NCI-H345 treated with DMSO at 0.1 percent for 48 hours (cell line): ENCODE measurements at regions not wholly inside any gene's neighbourhood (a gene's known extent, or its start where the extent isn't known, plus 50 kb on each side); places are given as distances from the start of the nearest gene placed in this dataset.
"Not testable (repeated sequence)": the region's sequence is repeated elsewhere in the genome, so short reads cannot be mapped to it uniquely, and the experiment has no call there.

Source experiments
- DNase-seq: peaks from one replicate; lab custom pipeline; 2025; ENCODE audit not compliant: unreplicated experiment; lab: John Stamatoyannopoulos, UW

DNA sequence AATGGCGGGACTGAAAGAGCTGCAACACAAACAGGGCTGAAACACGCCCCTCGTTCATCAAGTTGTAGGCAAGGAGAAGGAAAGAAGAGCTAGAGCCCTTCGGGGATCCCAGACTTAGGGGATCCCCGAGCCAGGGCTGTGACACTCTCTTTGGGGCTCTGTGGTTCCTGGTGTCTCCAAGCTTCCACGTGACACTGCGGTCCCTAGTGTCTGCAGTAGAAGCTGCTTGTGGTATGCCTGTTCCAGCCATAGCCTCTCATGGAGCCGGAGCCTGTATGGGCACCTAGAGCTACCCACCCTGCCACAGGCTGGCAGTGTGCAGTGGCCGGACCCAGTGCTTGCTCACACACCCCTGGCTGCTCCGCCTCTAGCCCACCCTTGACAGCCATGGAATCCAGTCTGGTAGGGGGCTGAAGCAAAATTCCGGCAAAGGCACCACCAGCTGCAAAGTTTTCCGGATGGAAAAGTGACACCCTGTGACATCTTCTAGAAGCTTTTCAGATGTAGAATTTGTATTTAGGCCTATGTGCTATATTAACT is 1439.6 kb upstream of the ACO1 start:
- DNase-seq = no peak

DNA sequence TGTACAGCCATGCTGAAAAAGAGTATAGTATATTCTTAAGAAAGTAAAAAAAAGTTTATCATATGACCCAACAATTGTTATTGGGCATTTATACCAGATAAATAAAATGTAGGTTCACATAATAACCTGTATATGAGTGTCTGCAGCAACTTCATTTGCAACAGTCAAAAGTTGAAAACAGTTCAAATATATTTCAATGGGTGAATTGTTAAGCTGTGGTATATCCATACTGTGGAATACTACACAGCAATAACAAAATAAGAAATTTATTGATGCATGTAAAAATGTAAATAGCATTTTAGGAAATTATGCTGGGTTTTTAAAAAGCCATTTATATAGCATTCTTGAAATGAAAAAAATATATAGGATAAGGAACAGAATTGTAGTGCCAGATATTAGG is 1420.1 kb upstream of the ACO1 start:
- DNase-seq = no peak

DNA sequence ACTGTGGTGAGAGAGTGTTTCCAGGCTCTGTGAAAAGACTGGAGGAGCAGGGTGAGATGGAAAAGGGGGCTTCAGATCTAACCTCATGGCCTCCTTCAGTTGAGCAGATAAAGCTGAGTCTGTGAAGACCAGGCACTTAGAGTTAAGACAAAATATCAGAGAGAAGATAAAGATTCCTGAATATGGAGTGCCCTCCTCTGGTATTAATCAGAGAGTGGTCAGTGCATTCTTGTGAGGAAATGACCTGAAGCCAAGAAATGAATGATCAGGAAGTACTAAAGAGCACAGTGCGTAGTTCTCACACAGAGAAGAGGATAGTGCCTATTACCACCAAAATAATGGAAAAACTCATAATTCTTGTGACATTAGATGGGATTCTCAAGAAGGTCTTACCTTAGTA is 1417.0 kb upstream of the ACO1 start:
- DNase-seq = no peak

DNA sequence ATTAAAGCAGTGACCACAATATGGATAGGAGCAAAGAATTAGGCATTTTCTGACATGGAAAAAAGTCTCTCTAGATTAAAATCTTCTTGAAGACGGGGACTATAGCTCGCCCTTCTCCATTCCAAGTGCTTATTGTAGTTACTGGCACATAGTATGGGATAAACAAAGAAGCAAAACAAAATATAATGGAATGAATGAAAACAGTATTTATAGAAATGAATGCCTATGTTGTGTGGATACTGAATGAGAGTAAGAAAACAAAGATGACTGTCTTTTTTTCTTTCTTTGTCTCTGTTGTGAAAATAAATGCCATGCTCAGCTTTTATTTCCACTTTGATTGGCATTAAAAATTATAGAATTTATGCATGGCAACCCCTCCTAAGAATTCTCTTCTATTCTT is 1414.3 kb upstream of the ACO1 start:
- no peak for DNase-seq

DNA sequence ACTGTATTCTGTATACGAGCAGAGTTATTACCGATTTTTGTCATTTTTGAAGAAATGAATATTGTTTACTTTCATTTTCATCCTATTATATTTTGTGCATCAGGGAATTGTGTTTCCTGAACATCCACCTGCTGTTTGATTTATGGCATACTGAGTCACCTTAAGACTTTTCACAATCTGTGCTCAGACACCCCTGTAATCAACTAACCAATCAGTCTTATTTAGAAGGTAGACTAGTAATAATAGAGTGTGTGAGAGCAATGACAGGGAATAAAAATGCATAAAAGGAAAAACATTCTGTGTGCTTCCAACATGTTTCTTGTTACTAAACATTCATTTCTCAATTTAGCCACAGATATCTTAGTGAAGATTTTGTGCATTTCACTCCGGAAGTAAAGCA is 1413.6 kb upstream of the ACO1 start:
- no peak for DNase-seq

DNA sequence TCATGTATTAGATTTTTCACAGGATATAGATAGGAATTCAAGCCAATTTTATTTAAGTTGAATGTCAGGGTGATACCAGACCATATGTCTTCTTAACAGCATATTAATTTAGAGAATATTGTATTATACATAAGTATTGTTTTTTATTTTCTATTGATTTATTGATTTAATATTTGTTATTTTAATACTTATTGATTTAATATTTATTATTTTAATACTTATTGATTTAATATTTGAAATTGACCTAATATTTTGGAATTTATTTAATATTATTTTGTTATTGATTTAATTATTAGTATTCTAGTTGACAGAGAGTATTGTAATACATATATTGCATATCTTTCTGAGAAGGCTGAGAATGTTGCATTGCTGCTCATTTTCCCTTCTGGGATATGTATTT is 1411.8 kb upstream of the ACO1 start:
- no peak for DNase-seq

DNA sequence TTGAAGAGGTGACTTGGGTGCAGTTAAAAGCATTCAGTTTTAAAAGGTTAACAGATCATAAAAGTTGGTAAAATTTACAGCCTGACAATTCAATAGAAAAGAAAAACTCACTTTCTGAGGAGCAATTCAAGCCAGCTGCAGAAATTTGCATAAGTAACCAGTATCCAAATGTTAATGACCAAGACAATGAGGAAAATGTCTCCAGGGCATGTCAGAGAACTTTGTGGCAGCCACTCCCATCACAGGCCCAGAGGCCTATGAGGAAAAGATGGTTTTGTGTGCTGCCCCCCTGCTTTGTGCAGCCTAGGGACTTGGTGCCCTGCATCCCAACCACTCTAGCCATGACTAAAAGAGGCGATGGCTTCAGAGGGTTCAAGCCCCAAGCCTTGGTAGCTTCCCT is 1406.5 kb upstream of the ACO1 start:
- DNase-seq = no peak

DNA sequence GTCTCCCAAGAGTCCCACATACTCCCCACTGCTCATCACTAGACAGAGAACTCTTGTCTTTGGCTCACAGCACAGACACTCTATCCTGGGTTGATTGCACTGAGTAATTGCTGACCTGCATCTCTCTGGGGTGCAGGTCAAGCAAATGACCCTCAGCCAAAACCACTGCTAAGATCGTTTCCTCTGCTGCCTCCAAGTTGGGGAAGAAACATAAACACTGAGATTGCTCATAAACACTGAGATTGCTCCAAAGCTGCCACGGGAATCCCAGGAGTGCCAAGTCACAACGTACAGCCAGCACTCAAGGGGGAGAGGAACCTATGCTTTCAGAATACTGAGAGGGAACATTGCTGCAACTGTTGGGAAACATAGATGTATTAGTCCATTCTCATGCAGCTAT is 1402.1 kb upstream of the ACO1 start:
- no peak for DNase-seq

DNA sequence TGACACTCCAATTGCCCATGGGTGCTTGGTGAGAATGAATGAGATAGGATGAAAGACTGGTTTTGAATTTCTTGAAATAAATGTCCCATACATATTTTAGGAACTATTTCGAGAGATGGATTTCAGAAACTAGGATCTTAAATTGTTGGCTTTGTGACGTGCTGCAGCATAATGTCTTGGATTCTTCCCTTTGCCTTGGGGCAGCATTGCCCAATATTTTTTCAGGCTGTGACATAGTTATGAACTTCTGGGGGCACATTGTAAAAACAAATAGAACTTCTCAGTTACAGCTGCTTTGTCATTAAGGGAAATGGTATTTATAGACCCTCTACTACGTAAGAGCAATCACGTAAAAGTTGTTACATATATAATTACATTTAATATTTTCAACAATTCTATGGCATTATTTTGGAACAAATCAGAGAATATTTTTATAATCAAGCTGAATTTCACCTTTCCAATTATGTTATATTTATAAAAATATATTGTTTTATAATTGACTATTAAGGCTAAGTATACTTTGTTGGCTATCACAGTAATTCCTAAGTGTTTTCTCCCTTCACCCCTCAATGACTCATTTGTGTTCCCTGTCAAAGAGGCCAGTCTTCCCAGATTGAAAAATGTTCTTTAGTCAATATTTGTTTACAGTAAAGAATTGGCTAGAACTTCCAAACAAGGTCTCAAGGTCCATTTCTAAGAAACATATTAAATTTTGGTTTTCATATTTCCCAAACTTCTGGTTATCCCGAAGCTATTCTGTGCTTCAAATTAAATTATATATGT is 1388.3 kb upstream of the ACO1 start:
- DNase-seq = no peak

DNA sequence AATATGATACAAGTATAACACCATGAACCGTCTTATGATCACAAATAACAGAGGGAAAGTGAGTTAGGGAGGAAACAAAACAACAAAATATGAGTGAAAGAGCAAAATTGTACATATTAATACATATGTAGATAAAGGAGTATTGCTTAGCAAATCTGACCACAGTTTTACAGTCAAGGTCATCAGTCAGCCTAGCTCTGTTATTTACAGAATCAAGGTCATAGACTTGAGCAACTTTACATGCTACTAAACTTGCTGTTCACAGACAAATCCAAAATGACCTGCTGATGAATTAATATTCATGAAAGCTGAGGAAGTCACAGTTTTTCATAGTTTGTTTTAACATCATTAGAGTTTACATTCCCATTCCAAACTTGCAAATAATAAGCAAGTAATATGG is 1387.7 kb upstream of the ACO1 start:
- no peak for DNase-seq

DNA sequence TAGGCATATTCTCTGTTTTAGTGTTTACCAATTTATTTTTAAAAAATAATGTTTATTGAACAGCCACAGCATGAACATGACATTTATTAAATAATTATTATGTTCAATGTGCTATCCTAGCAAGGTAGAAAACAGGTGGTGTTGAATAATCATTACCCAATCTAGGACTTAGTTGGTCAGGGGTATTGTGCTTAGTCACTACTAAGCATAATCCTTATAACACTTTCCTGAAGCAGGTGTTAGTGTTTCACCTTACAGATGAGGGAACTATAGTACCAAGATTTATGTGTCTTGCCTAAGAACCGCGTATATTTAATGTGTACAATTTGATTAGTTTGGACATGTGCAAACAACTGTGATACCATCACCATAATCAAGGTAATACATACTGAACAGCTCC is 1387.2 kb upstream of the ACO1 start:
- DNase-seq = no peak

DNA sequence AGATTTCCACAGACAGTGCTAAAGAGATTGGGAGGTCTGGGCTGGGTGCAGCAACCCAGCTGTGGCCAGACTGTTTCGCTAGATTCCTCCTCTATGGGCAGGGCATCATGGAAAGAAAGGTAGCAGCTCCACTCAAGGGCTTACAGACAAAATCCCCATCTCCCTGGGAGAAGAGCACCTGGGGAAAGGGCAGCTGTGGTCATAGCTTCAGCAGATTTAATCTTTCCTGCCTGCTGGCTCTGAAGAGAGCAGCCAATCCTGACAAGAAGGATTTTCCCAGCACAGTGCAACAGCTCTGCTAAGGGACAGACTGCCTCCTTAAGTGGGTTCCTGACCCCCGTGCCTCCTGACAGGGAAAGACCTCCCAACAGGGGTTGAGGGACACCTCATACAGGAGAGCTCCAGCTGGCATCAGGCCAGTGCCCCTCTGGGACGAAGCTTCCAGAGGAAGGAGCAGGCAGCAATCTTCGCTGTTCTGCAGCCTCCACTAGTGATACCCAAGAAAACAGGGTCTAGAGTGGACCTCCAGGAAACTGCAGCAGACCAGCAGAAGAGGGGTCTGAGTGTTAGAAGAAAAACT is 1379.3 kb upstream of the ACO1 start:
- DNase-seq = no peak

DNA sequence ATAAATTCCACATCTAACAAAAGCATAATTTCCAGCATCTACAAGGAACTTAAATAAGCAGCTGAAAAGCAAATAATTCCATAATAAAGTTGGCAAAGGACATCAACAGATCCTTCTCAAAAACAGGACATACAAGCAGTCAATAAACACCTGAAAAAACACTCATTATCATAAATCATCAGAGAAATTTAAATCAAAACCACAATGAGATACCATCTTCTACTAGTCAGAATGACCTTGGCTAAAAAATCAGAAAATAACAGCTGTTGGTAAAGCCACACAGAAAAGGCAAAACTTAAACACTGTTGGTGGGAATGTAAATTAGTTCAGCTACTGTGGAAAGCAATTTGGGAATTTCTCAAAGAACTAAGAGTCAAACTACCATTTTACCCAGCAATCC is 1371.1 kb upstream of the ACO1 start:
- no peak for DNase-seq

DNA sequence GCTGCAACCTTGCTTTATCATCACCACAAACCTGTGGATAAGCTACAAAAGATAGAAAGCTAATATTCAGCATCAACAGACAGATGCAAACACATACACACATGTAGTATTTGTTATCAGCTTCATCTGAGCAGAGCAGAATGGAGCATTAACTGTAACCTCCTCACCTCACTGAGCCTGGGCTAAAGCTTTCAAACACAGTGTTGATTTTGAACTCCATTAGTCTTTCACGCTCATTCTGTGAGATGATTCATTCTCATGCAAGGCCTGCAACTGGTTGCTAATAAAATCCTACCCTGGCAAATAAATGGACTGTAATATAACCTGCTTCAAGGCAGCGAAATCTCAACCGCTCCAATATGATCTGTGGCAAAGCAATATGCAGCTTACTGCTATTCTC is 1360.6 kb upstream of the ACO1 start:
- DNase-seq = no peak

DNA sequence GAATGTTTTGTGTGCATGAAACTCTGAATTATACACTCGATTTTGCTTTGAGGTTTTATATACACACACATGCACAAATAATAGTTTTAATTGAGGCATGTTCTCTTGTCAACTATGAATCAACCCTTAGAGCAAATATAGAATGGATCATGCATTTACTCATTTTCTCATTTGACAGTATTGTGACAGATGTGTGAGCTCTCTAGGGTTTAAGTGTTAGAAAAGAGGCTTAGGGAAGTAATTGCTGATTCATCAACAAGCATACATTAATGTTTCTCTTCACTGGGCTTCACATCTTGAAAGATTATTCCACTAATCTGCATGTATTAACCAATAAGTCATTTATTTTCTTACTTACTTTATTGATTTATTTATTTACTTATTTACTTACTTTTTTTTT is 1356.8 kb upstream of the ACO1 start:
- DNase-seq = no peak

DNA sequence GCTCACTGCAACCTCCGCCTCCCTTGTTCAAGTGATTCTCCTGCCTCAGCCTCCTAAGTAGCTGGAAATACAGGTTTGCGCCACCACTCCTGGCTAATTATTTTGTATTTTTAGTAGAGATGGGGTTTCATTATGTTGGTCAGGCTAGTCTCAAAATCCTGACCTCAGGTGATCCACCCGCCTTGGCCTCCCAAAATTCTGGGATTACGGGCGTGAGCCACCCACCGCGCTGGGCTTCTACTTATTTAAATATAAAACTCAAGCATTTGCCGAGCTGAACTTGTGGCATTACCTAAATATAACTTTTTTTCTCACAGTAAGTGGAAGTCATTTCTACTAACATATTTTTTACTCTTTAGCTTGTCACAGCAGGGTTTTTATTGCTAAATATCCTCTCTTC is 1356.3 kb upstream of the ACO1 start:
- no peak for DNase-seq

DNA sequence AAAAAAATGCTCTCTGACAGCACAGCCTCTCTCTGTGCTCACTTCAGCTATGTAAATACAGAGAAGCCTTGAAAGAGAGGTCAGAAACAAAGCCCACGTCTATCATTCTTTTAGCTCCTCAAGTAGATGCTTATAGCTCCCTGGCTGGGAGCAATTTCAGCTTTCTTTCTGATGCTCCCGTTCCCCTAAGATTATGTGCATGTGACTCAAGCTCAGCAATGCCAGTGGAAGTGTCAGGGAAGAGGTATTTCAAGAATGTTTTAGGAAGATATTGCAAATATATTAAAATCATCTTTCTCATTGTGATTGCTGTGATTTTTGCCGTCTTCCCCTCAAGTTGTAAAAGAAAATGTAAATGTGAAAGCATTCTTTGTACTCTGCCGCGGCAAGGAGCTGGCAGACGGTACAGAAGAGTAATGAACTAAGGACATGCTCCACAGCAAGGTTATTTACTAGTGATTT is 1353.7 kb upstream of the ACO1 start:
- no peak for DNase-seq

DNA sequence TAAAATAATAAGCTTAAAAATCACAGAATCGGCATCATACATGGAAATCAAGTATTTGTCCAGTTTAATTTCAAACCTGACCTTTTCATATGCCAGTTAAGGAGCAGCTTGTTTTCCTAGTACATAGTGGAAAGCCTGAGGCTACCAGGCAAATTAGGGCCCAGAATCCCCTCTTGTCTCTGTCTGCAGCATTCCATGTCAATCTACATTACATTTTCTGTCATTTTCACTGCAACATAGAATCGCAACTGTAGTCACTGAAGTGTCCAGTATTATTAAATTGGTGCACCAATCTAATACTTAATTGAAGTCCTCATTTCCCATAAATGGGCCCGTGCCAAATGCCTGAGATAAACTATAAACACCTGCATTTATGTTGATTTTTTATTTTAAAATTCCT is 1352.2 kb upstream of the ACO1 start:
- no peak for DNase-seq

DNA sequence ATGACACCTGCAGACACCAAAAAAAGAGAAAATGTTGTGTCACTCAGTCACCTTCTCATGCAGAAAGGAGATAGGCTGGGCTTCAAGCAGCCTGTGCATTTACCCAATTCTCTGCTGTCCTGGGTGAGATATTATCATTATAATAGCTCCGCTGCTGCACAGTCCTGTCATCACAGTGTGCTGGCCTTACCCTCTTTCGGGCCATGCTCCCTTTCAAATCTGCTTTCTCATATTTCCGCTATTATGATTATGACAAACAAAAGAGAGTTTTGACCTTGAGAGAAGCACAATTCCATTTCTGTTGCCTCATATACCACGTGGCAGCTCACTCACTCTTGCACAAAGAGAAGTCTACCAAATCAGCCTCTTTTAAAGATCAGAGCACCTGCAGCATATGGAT is 1350.1 kb upstream of the ACO1 start:
- DNase-seq = no peak

DNA sequence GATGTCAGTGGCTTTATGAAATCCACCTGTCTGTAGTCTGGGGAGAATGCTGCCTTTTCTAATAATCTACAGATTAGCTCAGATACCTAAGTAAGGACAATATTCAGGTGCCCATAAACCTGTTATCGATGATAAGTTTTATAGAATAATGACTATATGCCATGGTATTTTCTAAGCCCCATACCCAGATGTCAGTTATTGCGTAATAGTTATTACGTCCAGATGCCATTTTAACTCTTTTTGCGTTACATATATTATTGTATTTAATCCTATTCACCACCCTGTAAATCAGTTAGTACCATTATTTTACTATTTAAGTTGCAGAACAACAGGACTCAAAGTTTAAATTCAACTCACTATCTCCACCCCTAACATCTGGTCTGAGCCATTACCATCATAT is 1343.9 kb upstream of the ACO1 start:
- no peak for DNase-seq

DNA sequence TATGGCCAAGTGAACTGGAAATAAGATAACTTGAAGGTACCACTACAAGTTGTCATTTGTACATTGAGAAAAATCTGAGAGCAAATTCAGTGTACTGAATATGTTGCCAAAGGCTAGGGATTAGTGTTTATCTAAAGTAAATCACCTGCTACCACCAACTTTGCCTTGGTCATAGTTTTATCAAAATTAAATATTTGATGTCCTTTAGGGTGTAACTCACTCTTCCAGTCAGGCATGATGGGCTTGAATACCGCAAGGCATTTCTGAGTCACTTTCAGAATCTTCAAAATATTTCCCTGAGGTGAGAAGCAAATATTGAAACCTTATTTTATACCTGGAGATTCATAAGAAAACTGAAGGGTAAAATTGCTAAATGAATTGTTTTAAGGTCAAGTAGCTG is 1338.6 kb upstream of the ACO1 start:
- no peak for DNase-seq

DNA sequence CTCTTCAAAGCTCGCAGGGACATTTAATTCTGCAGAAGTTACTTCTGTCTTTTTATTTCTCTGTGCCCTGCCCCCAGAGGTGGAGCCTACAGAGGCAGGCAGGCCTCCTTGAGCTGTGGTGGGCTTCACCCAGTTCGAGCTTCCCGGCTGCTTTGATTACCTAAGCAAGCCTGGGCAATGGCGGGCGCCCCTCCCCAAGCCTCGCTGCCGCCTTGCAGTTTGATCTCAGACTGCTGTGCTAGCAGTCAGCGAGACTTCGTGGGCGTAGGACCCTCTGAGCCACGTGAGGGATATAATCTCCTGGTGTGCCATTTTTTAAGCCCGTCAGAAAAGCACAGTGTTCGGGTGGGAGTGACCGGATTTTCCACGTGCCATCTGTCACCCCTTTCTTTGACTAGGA is 1322.9 kb upstream of the ACO1 start:
- DNase-seq = not testable (repeated sequence)

DNA sequence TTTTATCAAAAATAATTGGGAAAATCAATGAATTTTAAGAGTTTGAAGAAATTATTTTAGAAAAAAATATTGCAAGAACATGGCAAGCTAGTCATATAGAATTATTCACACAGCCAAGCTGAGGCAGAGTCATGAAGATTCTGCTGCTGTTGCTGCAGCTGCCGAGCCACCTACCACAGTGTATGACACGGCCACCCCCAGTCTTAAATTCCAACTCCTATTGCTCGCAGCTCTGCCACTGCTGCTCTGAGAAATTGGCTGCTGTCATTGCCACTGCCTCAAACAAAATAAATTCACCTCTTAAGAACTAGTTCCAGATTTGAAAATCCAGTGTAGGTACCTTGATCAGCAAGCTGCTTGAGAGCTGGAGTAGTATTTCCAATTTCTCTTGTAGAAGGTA is 1318.8 kb upstream of the ACO1 start:
- DNase-seq = no peak
